ENCODE measurements at regions not wholly inside any gene's neighbourhood (a gene's known extent, or its start where the extent isn't known, plus 50 kb on each side); places are given as distances from the start of the nearest gene placed in this dataset.
"Not testable (repeated sequence)": the region's sequence is repeated elsewhere in the genome, so short reads cannot be mapped to it uniquely, and the experiment has no call there.

GRCh38 chr5:121516997-121517396 is 334.7 kb upstream of the FTMT start:
- DNase-seq = no peak

GRCh38 chr5:121525706-121526105 is 326.0 kb upstream of the FTMT start:
- no peak for DNase-seq

GRCh38 chr5:121526908-121527307 is 324.8 kb upstream of the FTMT start:
- no peak for DNase-seq

- no peak for DNase-seq
These were observed 317.9 kb upstream of the FTMT start for GRCh38 chr5:121533814-121534213.

GRCh38 chr5:121550989-121551388 is 300.7 kb upstream of the FTMT start:
- no peak for DNase-seq

GRCh38 chr5:121559832-121560231 is 291.9 kb upstream of the FTMT start:
- no peak for DNase-seq

- DNase-seq = no peak
These were observed 279.6 kb upstream of the FTMT start for GRCh38 chr5:121572061-121572460.

GRCh38 chr5:121573721-121574382 is 277.8 kb upstream of the FTMT start:
- no peak for DNase-seq

- no peak for DNase-seq
These were observed 270.1 kb upstream of the FTMT start for GRCh38 chr5:121581588-121581987.

- no peak for DNase-seq
These were observed 254.8 kb upstream of the FTMT start for GRCh38 chr5:121596882-121597281.

- no peak for DNase-seq
These were observed 242.9 kb upstream of the FTMT start for GRCh38 chr5:121608826-121609225.

GRCh38 chr5:121624035-121624434 is 227.6 kb upstream of the FTMT start:
- no peak for DNase-seq

GRCh38 chr5:121628783-121629182 is 222.9 kb upstream of the FTMT start:
- no peak for DNase-seq

- DNase-seq = no peak
These were observed 221.3 kb upstream of the FTMT start for GRCh38 chr5:121630402-121630801.

GRCh38 chr5:121634946-121635345 is 216.7 kb upstream of the FTMT start:
- no peak for DNase-seq

- no peak for DNase-seq
These were observed 213.6 kb upstream of the FTMT start for GRCh38 chr5:121638126-121638525.

- DNase-seq = no peak
These were observed 211.4 kb upstream of the FTMT start for GRCh38 chr5:121640298-121640697.

GRCh38 chr5:121658221-121658620 is 193.5 kb upstream of the FTMT start:
- no peak for DNase-seq

- DNase-seq = no peak
These were observed 191.5 kb upstream of the FTMT start for GRCh38 chr5:121660142-121660541.

- not testable (repeated sequence) for DNase-seq
These were observed 186.1 kb upstream of the FTMT start for GRCh38 chr5:121665542-121665941.

- no peak for DNase-seq
These were observed 184.4 kb upstream of the FTMT start for GRCh38 chr5:121667292-121667691.

- DNase-seq = no peak
These were observed 183.0 kb upstream of the FTMT start for GRCh38 chr5:121668635-121669034.

- DNase-seq = no peak
These were observed 180.1 kb upstream of the FTMT start for GRCh38 chr5:121671624-121672023.

- no peak for DNase-seq
These were observed 175.8 kb upstream of the FTMT start for GRCh38 chr5:121675924-121676323.

GRCh38 chr5:121681229-121681855 is 170.3 kb upstream of the FTMT start:
- DNase-seq = no peak

Measured in NCI-H2081 (cell line).